Glutamatergic neuron (in vitro differentiated cells): ENCODE measurements at regions not wholly inside any gene's neighbourhood (a gene's known extent, or its start where the extent isn't known, plus 50 kb on each side); places are given as distances from the start of the nearest gene placed in this dataset.
"Not testable (repeated sequence)": the region's sequence is repeated elsewhere in the genome, so short reads cannot be mapped to it uniquely, and the experiment has no call there.

ENCODE experiments used
- DNase-seq: peaks from one replicate; pipeline ENCODE4 v3.0.0; 2022
- H3K27ac Mint-ChIP-seq: one replicate; pipeline ENCODE4 v1.8.0; 2020; ENCODE audit warnings: mild to moderate bottlenecking, mixed read lengths, inconsistent platforms; ENCODE audit not compliant: unreplicated experiment
- H3K27me3 Mint-ChIP-seq: one replicate; pipeline ENCODE4 v1.8.0; 2020; ENCODE audit warnings: mild to moderate bottlenecking, moderate library complexity, mixed read lengths, inconsistent platforms; ENCODE audit not compliant: unreplicated experiment
- H3K36me3 Mint-ChIP-seq: one replicate; pipeline ENCODE4 v1.8.0; 2020; ENCODE audit warnings: mild to moderate bottlenecking, mixed read lengths, inconsistent platforms; ENCODE audit not compliant: unreplicated experiment
- H3K4me1 Mint-ChIP-seq: one replicate; pipeline ENCODE4 v1.8.0; 2020; ENCODE audit warnings: mild to moderate bottlenecking, low read depth, mixed read lengths, inconsistent platforms; ENCODE audit not compliant: unreplicated experiment
- H3K4me3 Mint-ChIP-seq: one replicate; pipeline ENCODE4 v1.8.0; 2020; ENCODE audit warnings: mild to moderate bottlenecking, mixed read lengths, inconsistent platforms; ENCODE audit not compliant: unreplicated experiment
- H3K9me3 Mint-ChIP-seq: one replicate; pipeline ENCODE4 v1.8.0; 2020; ENCODE audit warnings: mild to moderate bottlenecking, moderate library complexity, mixed read lengths, inconsistent platforms; ENCODE audit not compliant: unreplicated experiment
- CTCF ChIP-seq: fragments of 200-600 bp; sonication (generic); IDR thresholded peaks from one replicate; pipeline ENCODE4 v1.5.0; 2021; ENCODE audit not compliant: partially characterized antibody, unreplicated experiment

GRCh38 chr3:31198890-31199289 is 304.4 kb upstream of the GADL1 start:
- Mint-ChIP-seq H3K27ac (no peak overlapping the region), H3K9me3 (no peaks in the 10 kb centered on the region), H3K4me3 (no peak overlapping the region), H3K27me3 (no peaks in the 10 kb centered on the region), H3K4me1 (no peaks in the 10 kb centered on the region), H3K36me3 (no peaks in the 10 kb centered on the region)
- no peak for TF ChIP-seq CTCF
- DNase-seq: no peak

GRCh38 chr3:31203960-31204795 is 309.7 kb upstream of the GADL1 start:
- TF ChIP-seq CTCF: no peak
- H3K27me3 Mint-ChIP-seq: no peaks in the 10 kb centered on the region

GRCh38 chr3:31204796-31205056 is 310.3 kb upstream of the GADL1 start:
- H3K4me1 Mint-ChIP-seq, H3K36me3 Mint-ChIP-seq, H3K9me3 Mint-ChIP-seq, DNase-seq, H3K4me3 Mint-ChIP-seq, H3K27ac Mint-ChIP-seq, H3K27me3 Mint-ChIP-seq: not testable (repeated sequence)

More at GRCh38 chr3:31203960-31204795, 309.7 kb upstream of the GADL1 start:
- DNase-seq: no peak
- no peaks in the 10 kb centered on the region for H3K4me1 Mint-ChIP-seq
- H3K4me3 Mint-ChIP-seq: no peak overlapping the region
- H3K36me3 Mint-ChIP-seq: no peaks in the 10 kb centered on the region
- no peaks in the 10 kb centered on the region for H3K9me3 Mint-ChIP-seq
- no peak overlapping the region for H3K27ac Mint-ChIP-seq

GRCh38 chr3:31210068-31210645 is 315.7 kb upstream of the GADL1 start:
- H3K36me3 Mint-ChIP-seq: no peaks in the 10 kb centered on the region
- peaks cover 1% of the 10 kb centered on the region for H3K27me3 Mint-ChIP-seq
- no peak overlapping the region for H3K4me3 Mint-ChIP-seq
- H3K4me1 Mint-ChIP-seq: no peaks in the 10 kb centered on the region
- no peak for TF ChIP-seq CTCF
- no peak overlapping the region for H3K27ac Mint-ChIP-seq
- no peaks in the 10 kb centered on the region for H3K9me3 Mint-ChIP-seq
- no peak for DNase-seq

- Mint-ChIP-seq H3K36me3 (no peaks in the 10 kb centered on the region), H3K4me3 (no peak overlapping the region), H3K9me3 (no peaks in the 10 kb centered on the region), H3K27ac (no peak overlapping the region), H3K27me3 (peaks cover 1% of the 10 kb centered on the region), H3K4me1 (no peaks in the 10 kb centered on the region)
- TF ChIP-seq CTCF: no peak
- no peak for DNase-seq
Observed at GRCh38 chr3:31213869-31214486, 318.7 kb upstream of the STT3B start.
